DMS153 treated with DMSO at 0.1 percent for 48 hours (cell line): ENCODE measurements at regions not wholly inside any gene's neighbourhood (a gene's known extent, or its start where the extent isn't known, plus 50 kb on each side); places are given as distances from the start of the nearest gene placed in this dataset.

ENCODE experiments used
- DNase-seq: peaks from one replicate; lab custom pipeline; 2025; ENCODE audit not compliant: unreplicated experiment; lab: John Stamatoyannopoulos, UW

DNA sequence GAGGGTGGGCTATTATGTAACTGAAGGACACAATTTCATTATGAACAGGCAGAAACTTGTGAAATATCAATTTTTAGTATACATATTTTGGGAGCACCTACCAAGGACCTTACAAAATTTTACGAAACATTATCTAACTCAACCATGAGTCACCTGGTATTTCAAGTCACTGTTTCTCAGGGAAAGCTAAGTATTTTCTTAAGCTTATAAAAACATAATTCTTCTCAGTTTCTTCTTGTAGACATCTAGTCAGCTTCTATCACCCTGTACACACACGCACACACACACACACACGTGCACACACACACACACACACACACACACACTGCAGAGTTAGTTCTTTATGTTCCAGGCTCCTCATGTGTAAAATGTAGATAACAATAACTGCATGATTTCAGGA is 658.3 kb downstream of the TUSC7 start:
- DNase-seq = no peak

DNA sequence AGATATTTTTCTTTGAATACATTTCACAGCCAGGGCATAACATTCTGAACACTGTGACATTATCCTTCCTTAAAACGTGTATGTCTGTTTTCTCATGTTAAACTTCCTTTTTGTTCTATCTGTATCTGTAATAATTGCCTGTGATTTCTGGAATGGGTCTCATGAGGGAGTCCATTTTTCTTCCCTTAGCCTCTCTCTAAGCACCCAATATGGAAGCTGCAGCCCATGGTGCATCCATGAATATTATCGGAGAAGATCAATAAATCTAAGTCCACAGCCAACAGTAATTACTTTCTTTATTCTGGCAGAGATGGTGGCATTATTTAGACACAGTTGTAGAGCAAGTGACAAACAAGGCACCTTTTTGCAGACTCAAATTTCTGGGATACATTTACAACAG is 671.1 kb downstream of the TUSC7 start:
- no peak for DNase-seq

DNA sequence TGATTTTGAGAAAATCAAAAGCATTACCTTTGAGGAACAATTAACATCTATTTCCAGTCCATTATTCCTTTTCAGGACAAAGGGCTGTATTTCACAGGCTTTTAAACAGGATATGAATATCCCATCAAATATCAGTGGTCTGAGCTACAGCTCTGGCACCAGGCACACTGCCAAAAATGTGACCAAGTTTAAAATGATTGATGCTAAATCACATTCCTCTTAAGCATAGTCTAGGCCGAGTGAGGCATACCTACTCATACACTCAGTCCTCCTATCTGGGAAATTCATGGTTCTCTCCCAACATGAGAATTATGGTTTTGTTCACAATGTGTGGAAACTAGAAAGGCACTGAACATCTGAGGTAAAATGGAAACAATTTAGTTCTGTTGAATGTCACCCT is 683.5 kb downstream of the TUSC7 start:
- DNase-seq = no peak

DNA sequence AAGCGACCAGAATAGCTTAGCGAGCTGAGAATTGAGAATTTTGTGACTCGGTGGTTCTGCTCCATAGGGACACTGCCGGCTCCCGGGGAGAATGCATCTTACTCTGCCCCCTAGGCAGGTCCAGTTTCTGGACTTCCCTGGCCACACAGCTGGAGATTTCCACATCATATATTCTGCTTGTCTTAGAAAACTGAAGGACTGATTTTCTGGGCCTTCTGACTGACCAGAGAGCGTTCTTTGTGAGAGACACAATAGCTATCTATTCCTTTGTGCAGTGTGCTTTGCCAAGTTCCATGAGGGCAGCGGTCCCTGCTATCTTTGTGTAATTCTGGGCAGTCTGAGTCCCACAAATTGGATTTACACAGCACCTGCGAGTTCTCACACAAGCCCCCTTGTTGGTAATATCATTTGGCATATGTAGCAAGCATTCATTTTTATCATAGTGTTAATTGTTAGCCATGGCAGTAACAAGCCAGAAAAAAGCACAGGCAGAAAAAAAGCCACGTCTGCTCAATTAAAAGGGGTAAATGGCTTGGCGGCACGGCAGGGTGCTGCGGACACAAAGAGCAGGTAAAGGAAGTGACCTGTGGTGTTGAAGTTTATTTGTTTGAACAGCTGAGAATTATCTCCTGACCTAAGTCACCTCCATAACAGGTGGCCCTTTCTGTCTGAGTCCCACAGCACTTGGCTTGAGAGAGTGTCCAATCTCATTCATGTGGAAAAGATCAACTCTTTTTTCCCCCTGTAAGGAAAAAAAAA is 688.7 kb downstream of the TUSC7 start:
- peak; percentile 86 for DNase-seq

DNA sequence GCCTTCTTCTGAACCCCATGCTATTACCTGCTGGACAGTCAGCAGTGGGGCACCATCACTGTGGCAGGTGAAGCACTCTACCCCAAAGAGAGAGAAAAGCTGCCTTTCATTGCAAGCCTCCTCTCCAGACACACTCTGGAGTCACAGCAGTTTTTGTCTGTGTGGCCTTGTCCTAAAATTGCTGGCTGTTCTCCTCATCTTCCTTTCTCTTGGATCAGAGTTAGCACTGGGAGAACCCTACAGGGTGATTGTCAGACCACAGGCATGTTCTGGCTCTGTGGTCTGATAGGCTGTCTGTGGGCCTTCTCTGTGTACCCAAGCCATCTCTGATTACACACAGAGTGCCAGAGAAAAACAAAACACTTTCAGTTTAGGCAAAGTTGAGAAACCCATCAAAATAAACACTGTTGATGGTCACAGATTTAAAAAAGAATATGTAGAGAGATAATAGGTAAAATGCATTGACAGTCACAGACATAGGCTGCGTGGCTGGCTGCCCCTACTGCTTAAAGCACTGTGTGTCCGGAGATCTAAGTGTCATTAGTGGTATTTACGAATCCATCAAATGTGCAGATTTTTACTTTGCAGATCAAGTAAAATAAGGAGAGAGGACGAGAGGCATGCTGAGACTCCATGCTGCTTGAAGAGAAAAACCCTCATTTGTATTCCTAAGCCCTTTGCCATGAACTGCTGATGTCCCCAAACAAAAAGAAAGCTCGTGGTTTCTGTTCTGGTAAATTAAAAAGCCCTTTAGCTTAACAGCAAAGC is 689.9 kb downstream of the TUSC7 start:
- no peak for DNase-seq

DNA sequence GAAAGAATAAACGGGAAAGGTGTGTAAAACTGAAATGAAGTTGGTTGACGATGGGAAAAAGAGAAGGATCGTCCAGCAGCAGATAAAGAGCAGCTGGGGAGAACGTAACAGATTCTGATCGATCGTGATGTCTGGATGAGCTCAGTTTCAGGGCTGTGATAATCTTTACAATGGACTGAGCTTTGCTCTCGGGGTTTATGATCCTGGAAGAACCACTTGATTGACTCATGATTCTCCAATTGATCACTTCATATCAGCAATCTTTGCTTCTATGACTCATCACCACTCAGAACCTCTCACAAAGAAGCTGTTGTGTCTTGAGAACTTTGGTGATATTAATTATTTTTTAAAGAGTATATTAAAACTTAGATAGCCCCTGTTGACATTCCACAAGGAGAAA is 690.7 kb downstream of the TUSC7 start:
- no peak for DNase-seq

DNA sequence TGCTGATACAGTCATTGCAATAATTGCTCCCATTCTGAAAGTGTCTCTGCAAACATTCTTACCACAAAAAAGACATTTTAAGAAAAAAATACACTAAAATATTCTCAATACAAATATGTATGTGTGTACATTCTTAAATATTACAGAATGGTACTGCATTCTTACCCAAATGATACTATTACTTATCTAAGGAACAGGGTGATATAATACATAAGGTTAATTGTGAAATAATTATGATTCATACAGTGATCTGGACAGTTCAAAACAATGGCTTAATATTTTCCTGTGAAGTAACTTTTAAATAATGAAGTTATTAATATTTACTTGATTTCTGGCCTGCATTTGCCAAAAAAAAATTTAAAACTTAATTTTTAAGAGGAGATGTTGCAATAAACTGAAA is 694.6 kb downstream of the TUSC7 start:
- no peak for DNase-seq

DNA sequence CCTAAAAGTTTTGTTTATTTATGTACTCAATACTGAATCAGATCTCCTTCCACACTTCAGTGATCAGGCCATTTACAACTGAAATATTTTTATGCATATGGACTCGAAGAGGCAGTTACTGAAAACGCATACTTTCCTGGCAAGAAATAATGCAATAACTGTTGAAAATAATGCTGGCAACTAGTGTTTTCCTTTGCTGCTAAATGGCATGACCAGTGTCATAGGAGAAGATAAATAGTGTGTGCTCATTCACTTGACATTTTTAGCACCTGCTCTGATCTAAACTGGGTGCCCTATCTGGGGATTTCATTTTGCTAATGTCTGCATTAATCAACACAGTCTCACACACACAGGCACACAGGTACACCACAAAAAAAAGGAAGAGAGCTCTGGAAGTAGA is 695.2 kb downstream of the TUSC7 start:
- DNase-seq = peak; percentile 42

DNA sequence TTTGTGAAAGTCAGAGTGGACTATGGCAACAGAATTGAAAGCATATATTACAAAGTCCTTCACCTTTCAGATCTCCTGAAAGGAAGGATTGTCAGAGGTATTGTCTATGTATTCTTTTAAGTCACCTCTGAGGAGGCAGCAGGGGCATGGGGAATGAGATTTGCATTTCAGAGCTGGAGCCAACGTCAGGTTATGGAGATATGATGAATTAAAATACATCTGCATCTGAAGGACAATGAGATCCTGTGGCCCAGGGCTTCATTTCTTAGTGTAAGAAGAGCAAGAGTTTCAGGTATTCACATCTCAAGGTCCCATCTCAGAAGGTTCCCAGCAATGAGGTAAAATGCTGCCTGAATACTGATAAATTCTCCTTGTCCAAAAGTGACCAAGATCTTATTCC is 695.8 kb downstream of the TUSC7 start:
- DNase-seq = no peak

DNA sequence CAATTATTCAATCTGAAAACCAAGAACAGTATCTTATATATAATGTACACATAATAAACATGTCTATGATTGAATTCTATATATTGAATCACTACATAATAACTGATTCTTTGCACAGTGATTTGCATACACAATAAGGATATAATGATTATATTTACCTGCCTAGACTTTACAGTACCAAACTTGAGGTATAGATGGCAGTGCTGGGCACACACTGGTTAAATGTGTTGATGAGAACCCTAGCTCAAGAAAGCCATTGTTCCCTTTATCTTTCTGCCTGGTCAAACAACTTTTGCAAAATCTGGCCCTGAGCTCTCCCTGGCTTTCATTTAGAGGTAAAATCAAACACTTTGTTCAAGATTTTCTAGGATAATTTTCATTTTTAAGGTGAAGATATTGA is 697.7 kb downstream of the TUSC7 start:
- DNase-seq = no peak

DNA sequence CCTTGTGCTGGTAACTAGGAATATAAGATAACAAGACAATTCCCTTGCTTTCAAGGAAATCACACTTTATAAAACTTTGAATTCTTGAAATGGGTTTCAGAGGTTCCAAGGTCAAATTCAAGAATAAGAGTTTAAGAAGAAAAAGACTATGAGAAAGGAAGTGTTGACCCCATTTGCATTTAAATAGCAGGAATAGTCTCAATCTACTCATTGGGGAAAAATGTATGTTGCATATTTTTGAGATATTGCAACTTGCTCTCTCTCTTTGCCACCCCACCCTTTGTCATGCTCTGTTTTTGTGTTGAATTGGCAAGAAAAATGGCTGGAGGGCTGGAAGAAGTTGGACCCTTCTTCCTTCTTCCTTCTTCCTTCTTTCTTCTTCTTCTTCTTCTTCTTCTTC is 699.2 kb downstream of the TUSC7 start:
- DNase-seq = no peak

DNA sequence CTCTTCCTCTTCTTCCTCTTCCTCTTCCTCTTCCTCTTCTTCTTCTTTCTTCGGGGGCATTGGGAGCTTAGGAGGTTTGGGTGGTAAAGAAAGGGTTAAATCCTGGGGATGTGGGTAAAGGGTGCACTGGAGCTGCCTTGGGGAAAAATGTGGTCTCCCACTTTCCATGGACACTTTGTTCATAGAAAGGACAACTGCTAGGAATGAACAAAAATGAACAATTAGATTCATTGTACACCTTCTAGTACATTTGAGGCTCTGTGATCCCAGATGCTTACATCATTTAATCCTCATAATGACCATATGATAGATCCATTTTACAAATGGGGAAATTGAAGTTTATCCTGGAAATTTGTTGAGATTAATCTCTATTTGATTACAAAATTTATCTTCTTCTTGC is 699.7 kb downstream of the TUSC7 start:
- DNase-seq = no peak

DNA sequence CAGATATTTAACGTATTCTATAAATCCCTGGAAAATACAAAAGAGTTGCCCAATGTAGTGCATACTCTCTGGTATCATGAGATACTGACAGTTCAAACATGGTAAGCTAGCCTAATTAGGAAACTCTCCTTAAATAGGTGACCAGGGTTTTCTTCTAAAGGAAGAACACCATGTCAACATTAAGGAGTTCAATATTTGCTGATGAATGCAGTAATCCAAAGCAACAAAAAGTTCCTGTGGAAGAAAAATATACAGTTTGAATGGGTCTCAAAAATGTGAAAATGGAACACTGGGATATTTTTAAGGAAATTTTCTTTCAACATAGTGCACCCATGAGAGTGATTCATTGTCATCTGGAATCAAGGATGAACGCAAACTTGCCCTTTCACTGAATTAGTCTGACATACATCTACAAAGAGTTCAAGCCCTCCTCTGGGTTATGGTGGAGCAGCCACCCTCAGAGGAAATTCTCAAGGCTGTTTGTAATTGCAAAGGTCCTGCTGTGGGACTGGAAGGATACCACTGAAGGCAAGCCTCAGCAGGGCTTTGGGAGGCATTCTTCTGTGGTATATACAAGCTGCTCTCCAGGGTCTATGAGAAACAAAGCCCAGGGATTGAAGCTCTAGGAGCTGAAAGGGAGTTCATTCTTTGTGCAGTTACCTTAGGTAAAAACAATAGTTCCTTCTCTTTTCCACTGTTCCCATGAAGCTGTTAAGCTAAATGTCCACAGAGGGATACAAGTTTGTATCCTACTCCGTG is 700.3 kb downstream of the TUSC7 start:
- DNase-seq = no peak

DNA sequence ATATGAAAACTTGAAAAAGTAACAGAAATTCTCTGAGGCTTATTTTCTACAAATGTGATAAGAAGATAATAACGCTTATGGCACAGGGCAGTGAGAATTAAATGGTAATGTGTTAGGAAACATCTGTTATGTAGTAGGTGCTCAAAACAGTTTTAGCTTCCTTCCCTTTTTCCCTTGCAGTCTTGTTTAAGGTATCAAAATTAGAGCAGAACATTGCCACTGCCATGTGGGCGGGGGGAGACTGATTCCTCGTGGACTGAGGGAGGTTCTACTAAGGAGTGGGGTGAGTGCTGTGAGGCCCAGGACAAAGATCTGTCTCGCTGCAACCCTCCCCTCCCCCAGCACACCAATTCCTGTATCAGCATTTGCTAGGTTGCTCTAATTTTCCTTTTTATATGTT is 702.4 kb downstream of the TUSC7 start:
- no peak for DNase-seq

DNA sequence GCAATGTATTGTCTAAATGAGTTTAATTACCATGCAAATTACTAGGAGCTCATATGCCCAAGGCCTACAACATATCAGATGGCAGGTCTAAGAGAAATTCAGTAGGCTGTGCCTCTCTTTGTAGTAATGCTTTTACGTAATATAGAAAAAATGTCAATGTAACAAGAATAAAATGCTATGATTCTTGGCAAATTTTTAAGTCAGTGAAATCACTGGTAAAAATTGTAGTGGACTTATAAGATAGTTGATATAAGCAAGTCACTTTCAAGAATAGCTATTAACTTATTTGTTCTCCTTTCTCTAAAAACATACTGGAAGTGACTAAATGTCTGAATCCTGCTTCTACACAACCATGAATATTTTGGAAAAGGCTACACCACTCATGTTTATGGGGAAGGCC is 707.8 kb downstream of the TUSC7 start:
- DNase-seq = no peak

DNA sequence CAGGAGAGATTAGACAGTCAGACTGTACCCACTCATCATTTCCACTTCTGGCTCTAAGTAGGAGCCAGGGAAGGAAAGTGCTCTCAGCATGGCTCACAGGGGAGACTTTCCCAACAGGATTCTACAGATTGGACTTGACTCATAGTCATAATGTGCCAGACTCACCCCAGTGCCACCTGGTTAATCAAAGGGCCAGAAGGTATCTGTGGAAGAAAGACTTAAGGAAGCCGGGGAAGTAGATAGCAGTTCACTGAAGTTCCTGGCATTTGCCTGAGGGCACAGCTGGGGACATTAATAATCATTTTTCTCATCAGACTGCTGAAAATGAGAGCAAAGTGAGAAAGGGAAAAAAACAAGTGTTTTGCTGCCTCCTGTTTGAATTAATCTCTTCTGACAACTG is 717.5 kb downstream of the TUSC7 start:
- DNase-seq = no peak

DNA sequence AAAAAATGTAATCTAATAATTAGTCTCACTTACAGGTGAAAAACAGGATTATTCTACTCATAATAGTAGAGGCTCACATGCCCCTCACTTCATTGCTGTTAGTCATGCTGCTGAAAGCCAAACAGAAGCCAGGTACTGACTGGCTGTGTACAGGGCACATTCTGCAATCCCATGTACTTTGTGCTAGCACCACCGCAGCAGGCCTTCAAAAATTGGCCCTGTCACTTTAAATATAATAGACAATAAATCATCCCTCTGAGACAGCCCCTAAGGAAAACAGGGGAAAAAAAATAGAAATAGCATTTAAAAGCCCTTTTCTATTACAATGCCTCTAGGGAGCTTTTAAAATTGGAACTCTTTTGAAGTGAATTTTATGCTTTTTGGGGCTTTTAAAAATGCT is 723.8 kb downstream of the TUSC7 start:
- no peak for DNase-seq

DNA sequence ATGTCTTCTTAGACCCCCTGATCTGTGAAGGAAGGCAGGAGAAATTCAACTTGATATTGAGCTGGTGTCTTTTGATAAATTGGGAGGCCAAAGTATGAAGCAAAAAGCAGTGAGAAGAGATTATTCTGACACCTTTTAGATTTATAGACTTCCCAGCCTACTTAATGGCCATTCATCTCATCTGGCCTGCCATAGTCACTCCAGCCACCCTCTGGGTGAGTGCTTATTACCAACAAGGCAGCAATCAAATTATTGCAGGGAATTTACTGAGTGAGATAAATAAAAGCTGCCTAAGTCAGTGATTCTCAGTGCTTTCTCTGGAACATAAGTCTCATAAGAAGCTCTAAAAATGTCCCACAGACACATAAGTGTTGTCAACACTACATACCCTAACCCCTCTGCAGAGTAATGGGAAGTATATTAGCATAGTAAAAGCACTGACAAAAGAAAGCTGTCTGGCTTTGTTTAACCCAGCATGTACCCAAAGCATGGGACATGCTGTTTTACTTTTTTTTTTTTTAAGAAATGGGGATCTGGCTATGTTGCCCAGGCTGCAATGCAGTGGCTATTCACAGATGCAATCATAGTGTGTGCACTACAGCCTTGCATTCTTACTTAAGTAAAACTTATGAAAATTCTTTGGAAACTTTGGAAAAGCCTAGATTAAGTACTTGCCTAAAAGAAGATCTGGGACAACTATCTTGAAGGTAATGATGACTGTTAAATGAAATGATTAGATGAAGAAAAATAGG is 725.3 kb downstream of the TUSC7 start:
- DNase-seq = no peak

DNA sequence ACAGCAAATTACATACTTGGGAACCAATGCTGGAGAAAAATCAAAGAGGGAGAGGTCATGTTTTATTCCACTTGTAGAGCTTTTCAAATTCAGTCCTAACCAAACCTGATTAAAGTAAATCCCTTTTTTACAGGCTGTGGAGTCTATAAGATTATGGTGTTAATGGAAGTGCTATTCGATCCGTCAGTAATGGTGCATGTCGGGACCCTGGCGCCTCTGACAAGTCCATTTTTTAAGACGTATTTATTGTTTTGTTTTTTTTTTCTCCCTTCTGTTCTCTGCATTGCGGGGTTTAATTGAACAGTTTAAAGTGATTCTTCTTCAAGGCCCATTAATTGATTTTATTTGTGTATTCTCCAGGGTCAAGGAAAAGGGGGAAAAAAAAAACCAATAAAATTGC is 725.9 kb downstream of the TUSC7 start:
- DNase-seq = no peak

DNA sequence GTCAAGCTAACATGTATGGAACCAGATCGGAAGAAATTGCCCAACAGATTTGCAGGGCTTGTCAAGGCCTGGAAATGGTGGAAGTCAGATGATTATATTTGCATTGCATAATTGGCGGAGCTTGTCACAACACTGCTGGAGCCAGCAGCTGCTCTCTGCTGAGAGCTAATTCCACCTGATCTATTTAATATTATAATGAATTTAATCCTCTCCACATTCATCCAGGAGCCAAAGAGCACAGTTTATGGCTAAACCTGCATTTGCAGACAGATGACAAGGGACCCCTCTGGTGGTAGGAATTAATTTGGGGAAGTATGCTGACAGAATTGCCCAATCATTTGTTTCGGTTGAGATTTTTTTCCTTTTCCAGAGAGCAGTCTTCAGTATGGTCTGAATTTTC is 730.2 kb downstream of the TUSC7 start:
- peak; percentile 56 for DNase-seq

DNA sequence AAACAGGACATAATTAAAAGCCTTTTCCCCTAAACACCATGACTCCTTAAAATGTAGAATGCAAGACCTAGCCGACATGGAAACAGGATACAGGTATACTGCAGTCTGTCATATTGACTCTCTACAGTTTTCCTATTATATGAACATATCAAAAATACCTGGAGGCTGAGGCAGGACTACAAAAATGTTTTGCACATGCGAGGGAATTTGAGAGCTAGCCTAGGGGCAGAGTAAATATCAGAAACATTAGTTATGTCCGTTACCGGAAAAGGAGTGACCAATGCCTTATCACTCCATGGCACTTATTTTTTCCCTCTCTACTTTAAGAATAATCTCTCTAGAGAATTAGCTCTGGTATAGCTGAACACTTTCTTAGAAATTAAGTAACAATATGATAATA is 732.3 kb downstream of the TUSC7 start:
- no peak for DNase-seq
